B cell (primary cell): ENCODE measurements at regions not wholly inside any gene's neighbourhood (a gene's known extent, or its start where the extent isn't known, plus 50 kb on each side); places are given as distances from the start of the nearest gene placed in this dataset.

Experiments
- ATAC-seq: fragments of 200-7000 bp; cut with Tn5 transposase; one replicate; pipeline ENCODE4 v1.10.0; 2021; ENCODE audit warnings: low read depth, mild to moderate bottlenecking, moderate number of reproducible peaks, moderate library complexity
- CTCF ChIA-PET: fragments of 350-600 bp; sonication (Branson Sonifier 250); formaldehyde crosslinking; loops from one replicate; lab custom pipeline; 2021; ENCODE audit warnings: antibody characterized with exemption, inconsistent platforms; lab: Charles Lee
- POLR2A ChIA-PET: fragments of 350-600 bp; sonication (Branson Sonifier 250); formaldehyde crosslinking; loops from one replicate; lab custom pipeline; 2021; ENCODE audit warnings: antibody characterized with exemption; lab: Charles Lee
- DNase-seq: peaks from one replicate; pipeline ENCODE4 v3.0.0; 2013
- H2AFZ ChIP-seq: 2 replicates; pipeline ENCODE4 v1.6.1; 2012; ENCODE audit warnings: mild to moderate bottlenecking, low read depth, low read length; ENCODE audit not compliant: insufficient read depth, poor library complexity, severe bottlenecking
- H3K27ac ChIP-seq, 2 donors: 1 replicate in 1 of 2; 2 replicates in 1 of 2; pipeline ENCODE4 v1.5.1; 2012 to 2013; ENCODE audit warnings: low read length in 2 of 2, mild to moderate bottlenecking in 2 of 2, moderate library complexity in 1 of 2
- H3K27me3 ChIP-seq, 4 experiments: fragments of 200-600 bp in 1 of 4; sonication (generic) in 1 of 4; replicated peaks in 1 of 4; 1 replicate in 2 of 4; 2 replicates in 2 of 4; pipeline versions ENCODE4 v1.6.1 to v1.7.0; 2013 to 2016; ENCODE audit warnings: low read length in 3 of 4, mild to moderate bottlenecking in 2 of 4, mixed read lengths in 1 of 4, moderate library complexity in 1 of 4; ENCODE audit not compliant: insufficient read depth in 4 of 4, control insufficient read depth in 3 of 4; ENCODE audit errors: control extremely low read depth in 1 of 4
- H3K36me3 ChIP-seq, 2 experiments: replicated peaks in 1 of 2; 1 replicate in 1 of 2; 2 replicates in 1 of 2; pipeline versions ENCODE4 v1.6.1 to v1.7.1; 2013; ENCODE audit warnings: low read length in 1 of 2; ENCODE audit not compliant: insufficient read depth in 2 of 2, control insufficient read depth in 1 of 2; ENCODE audit errors: control extremely low read depth in 1 of 2, extremely low read depth in 1 of 2
- H3K4me1 ChIP-seq, 2 donors: fragments of 200-600 bp in 1 of 2; sonication (generic) in 1 of 2; 1 replicate in 1 of 2; 2 replicates in 1 of 2; pipeline versions ENCODE4 v1.5.1 to v1.6.1; 2013 to 2017; ENCODE audit warnings: low read length in 2 of 2; ENCODE audit not compliant: control insufficient read depth in 2 of 2, insufficient read depth in 2 of 2
- H3K4me2 ChIP-seq: replicated peaks from 2 replicates; pipeline ENCODE3; 2012; ENCODE audit warnings: mild to moderate bottlenecking, low read depth, low read length; ENCODE audit not compliant: poor library complexity, severe bottlenecking
- H3K4me3 ChIP-seq, 5 experiments: fragments of 200-600 bp in 1 of 5; sonication (generic) in 1 of 5; 1 replicate in 3 of 5; 2 replicates in 2 of 5; pipeline versions ENCODE4 v1.5.1 to v1.7.0; 2011 to 2016; ENCODE audit warnings: low read length in 4 of 5, mild to moderate bottlenecking in 4 of 5, low read depth in 2 of 5, control low read depth in 1 of 5, moderate library complexity in 1 of 5; ENCODE audit not compliant: insufficient read depth in 1 of 5; ENCODE audit errors: control extremely low read depth in 1 of 5, extremely low read depth in 1 of 5
- H3K79me2 ChIP-seq: fragments of 200-600 bp; sonication (generic); one replicate; pipeline ENCODE4 v1.6.0; 2016; ENCODE audit warnings: low read length; ENCODE audit not compliant: control insufficient read depth, insufficient read depth
- H3K9ac ChIP-seq: fragments of 200-600 bp; sonication (generic); 2 replicates; pipeline ENCODE4 v1.6.1; 2017; ENCODE audit warnings: mild to moderate bottlenecking, low read length, moderate library complexity
- H3K9me3 ChIP-seq, 3 donors: one replicate each; pipeline versions ENCODE4 v1.6.1 to v1.7.1; 2013; ENCODE audit warnings: low read length in 2 of 3; ENCODE audit not compliant: control insufficient read depth in 2 of 3, insufficient read depth in 1 of 3; ENCODE audit errors: control extremely low read depth in 1 of 3
- H4K20me1 ChIP-seq: 2 replicates; pipeline ENCODE4 v1.6.0; 2012; ENCODE audit warnings: mild to moderate bottlenecking, low read length; ENCODE audit not compliant: insufficient read depth, control insufficient read depth, poor library complexity, severe bottlenecking
- H3K27ac Mint-ChIP-seq: one replicate; pipeline ENCODE4 v1.8.0; 2021; ENCODE audit warnings: mixed read lengths
- H3K27me3 Mint-ChIP-seq: one replicate; pipeline ENCODE4 v1.8.0; 2021; ENCODE audit warnings: mixed read lengths
- H3K4me1 Mint-ChIP-seq: one replicate; pipeline ENCODE4 v1.8.0; 2021; ENCODE audit warnings: mixed read lengths
- H3K4me3 Mint-ChIP-seq: one replicate; pipeline ENCODE4 v1.8.0; 2021; ENCODE audit warnings: mixed read lengths
- H3K9me3 Mint-ChIP-seq: one replicate; pipeline ENCODE4 v1.8.0; 2022; ENCODE audit warnings: mixed read lengths; ENCODE audit not compliant: insufficient read depth
- CTCF ChIP-seq: fragments of 200-600 bp; IDR thresholded peaks from one replicate; pipeline ENCODE4 v1.8.0; 2022; ENCODE audit warnings: antibody characterized with exemption, mild to moderate bottlenecking
- EZH2 ChIP-seq: IDR thresholded peaks from 2 replicates; pipeline ENCODE4 v1.6.1; 2012; ENCODE audit warnings: borderline replicate concordance, low read depth, mild to moderate bottlenecking, moderate library complexity, low read length; ENCODE audit not compliant: insufficient read depth, poor library complexity, severe bottlenecking
- WGBS: methylation state at CpG from one replicate; pipeline ENCODE4 v1.1.5; 2013; ENCODE audit warnings: missing lambda C conversion rate; ENCODE audit not compliant: insufficient coverage; 5-methylcytosine and 5-hydroxymethylcytosine counted together
- intact Hi-C: fragments of 100-400 bp; cut with micrococcal nuclease; formaldehyde crosslinking; loops from one replicate; pipeline ENCODE4 v1.10.0; 2022

- H2AFZ ChIP-seq = no peak overlapping the region
- no peaks in the 10 kb centered on the region for H3K27me3 ChIP-seq
- no peaks in the 10 kb centered on the region for H3K4me1 ChIP-seq
- ATAC-seq = no peak
- no peaks in the 10 kb centered on the region for H3K79me2 ChIP-seq
- H3K4me2 ChIP-seq = no peak overlapping the region
- H3K4me1 Mint-ChIP-seq = no peaks in the 10 kb centered on the region
- no peak overlapping the region for H3K27ac ChIP-seq
- no peaks in the 10 kb centered on the region for H3K36me3 ChIP-seq
- H3K27ac Mint-ChIP-seq = no peak overlapping the region
- DNase-seq = no peak
- POLR2A ChIA-PET = no interaction called here
- H3K4me3 ChIP-seq = no peak overlapping the region
- H3K27me3 Mint-ChIP-seq = peaks cover 7% of the 10 kb centered on the region
- H4K20me1 ChIP-seq = no peaks in the 10 kb centered on the region
- H3K9me3 Mint-ChIP-seq = no peaks in the 10 kb centered on the region
- H3K4me3 Mint-ChIP-seq = no peak overlapping the region
- TF ChIP-seq EZH2 = no peak
- TF ChIP-seq CTCF = no peak
- intact Hi-C loops = no loop called here
- H3K9ac ChIP-seq = no peak overlapping the region
- CTCF ChIA-PET = no interaction called here
- 100% methylated on average over 1 of the region's 3 CpGs for WGBS
- H3K9me3 ChIP-seq = no peaks in the 10 kb centered on the region
These were observed 85.3 kb upstream of the USP25 start for GRCh38 chr21:15644489-15644888.

- POLR2A ChIA-PET = no interaction called here
- H3K36me3 ChIP-seq = no peaks in the 10 kb centered on the region
- no peaks in the 10 kb centered on the region for H3K9me3 ChIP-seq
- TF ChIP-seq CTCF = no peak
- no peak for TF ChIP-seq EZH2
- H3K4me2 ChIP-seq = no peak overlapping the region
- intact Hi-C loops = no loop called here
- Mint-ChIP-seq H3K4me3 (no peak overlapping the region), H3K9me3 (no peaks in the 10 kb centered on the region), H3K27me3 (peaks cover 7% of the 10 kb centered on the region), H3K4me1 (no peaks in the 10 kb centered on the region), H3K27ac (no peak overlapping the region)
- DNase-seq (no peak), ATAC-seq (no peak)
- CTCF ChIA-PET = interaction anchor here (1.5 kb wide), 1 partner anchor 10 kb away, joined by 3 read pairs; no protein-coding TSS in a partner anchor
- no peak overlapping the region for H3K9ac ChIP-seq
- H3K27me3 ChIP-seq = no peaks in the 10 kb centered on the region
- no peak overlapping the region for H3K4me3 ChIP-seq
- WGBS = no CpG with 5 or more reads among the region's 4 CpGs
- no peak overlapping the region for H3K27ac ChIP-seq
- no peaks in the 10 kb centered on the region for H3K4me1 ChIP-seq
- no peak overlapping the region for H2AFZ ChIP-seq
- H3K79me2 ChIP-seq = no peaks in the 10 kb centered on the region
- no peaks in the 10 kb centered on the region for H4K20me1 ChIP-seq
These were observed 84.0 kb upstream of the USP25 start for GRCh38 chr21:15645830-15646229.
